ENCODE measurements at regions not wholly inside any gene's neighbourhood (a gene's known extent, or its start where the extent isn't known, plus 50 kb on each side); places are given as distances from the start of the nearest gene placed in this dataset.

- TF ChIP-seq CREB3 (CRISPR knock-in tag; IDR thresholded peaks at IDR 0.05) (no peak), ZNF773 (CRISPR knock-in tag; IDR thresholded peaks at IDR 0.05; ENCODE audit: borderline replicate concordance) (no peak), HIVEP1 (CRISPR knock-in tag; IDR thresholded peaks at IDR 0.05) (no peak), ERF (CRISPR knock-in tag; IDR thresholded peaks at IDR 0.05) (0 out of 2 replicates have a peak, but pooled peaks have one; percentile 46), EP300 (IDR thresholded peaks at IDR 0.05; ENCODE audit: low read depth in 2 of 2, low read length in 2 of 2) (peak in 1 of 2 experiments; percentile 79; a peak in 2 of 4 replicates), EP300 (CRISPR knock-in tag; IDR thresholded peaks at IDR 0.05; ENCODE audit: borderline replicate concordance) (peak; percentile 59; the same call in 1 of the 2 replicates), ZNF660 (CRISPR knock-in tag; IDR thresholded peaks at IDR 0.05; ENCODE audit: borderline replicate concordance, low read depth) (no peak), MED8 (CRISPR knock-in tag; IDR thresholded peaks at IDR 0.05; ENCODE audit: insufficient replicate concordance) (no peak), ZNF547 (CRISPR knock-in tag; IDR thresholded peaks at IDR 0.05) (no peak), ZSCAN31 (CRISPR knock-in tag; IDR thresholded peaks at IDR 0.05; ENCODE audit: low read depth) (peak; percentile 88), ZNF12 (CRISPR knock-in tag; IDR thresholded peaks at IDR 0.05) (no peak), ZEB1 (IDR thresholded peaks at IDR 0.05; ENCODE audit: insufficient replicate concordance, low read depth) (peak; percentile 99), ZNF7 (CRISPR knock-in tag; IDR thresholded peaks at IDR 0.05) (no peak), TIGD3 (CRISPR knock-in tag; IDR thresholded peaks at IDR 0.05; ENCODE audit: borderline replicate concordance) (no peak), NFKBIZ (CRISPR knock-in tag; IDR thresholded peaks at IDR 0.05) (no peak), BORCS8-MEF2B (CRISPR knock-in tag; IDR thresholded peaks at IDR 0.05) (no peak), TFDP1 (CRISPR knock-in tag; IDR thresholded peaks at IDR 0.05; ENCODE audit: borderline replicate concordance) (no peak), RBM22 (optimal IDR thresholded peaks at IDR 0.05; ENCODE audit: low read length) (no peak)
- TF ChIP-seq, protein P1, sequence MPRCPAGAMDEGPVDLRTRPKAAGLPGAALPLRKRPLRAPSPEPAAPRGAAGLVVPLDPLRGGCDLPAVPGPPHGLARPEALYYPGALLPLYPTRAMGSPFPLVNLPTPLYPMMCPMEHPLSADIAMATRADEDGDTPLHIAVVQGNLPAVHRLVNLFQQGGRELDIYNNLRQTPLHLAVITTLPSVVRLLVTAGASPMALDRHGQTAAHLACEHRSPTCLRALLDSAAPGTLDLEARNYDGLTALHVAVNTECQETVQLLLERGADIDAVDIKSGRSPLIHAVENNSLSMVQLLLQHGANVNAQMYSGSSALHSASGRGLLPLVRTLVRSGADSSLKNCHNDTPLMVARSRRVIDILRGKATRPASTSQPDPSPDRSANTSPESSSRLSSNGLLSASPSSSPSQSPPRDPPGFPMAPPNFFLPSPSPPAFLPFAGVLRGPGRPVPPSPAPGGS (CRISPR knock-in tag; IDR thresholded peaks at IDR 0.05), result no peak
- TF ChIP-seq, protein P2, sequence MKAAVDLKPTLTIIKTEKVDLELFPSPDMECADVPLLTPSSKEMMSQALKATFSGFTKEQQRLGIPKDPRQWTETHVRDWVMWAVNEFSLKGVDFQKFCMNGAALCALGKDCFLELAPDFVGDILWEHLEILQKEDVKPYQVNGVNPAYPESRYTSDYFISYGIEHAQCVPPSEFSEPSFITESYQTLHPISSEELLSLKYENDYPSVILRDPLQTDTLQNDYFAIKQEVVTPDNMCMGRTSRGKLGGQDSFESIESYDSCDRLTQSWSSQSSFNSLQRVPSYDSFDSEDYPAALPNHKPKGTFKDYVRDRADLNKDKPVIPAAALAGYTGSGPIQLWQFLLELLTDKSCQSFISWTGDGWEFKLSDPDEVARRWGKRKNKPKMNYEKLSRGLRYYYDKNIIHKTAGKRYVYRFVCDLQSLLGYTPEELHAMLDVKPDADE (CRISPR knock-in tag; IDR thresholded peaks at IDR 0.05), result no peak
- TF ChIP-seq, protein P3, sequence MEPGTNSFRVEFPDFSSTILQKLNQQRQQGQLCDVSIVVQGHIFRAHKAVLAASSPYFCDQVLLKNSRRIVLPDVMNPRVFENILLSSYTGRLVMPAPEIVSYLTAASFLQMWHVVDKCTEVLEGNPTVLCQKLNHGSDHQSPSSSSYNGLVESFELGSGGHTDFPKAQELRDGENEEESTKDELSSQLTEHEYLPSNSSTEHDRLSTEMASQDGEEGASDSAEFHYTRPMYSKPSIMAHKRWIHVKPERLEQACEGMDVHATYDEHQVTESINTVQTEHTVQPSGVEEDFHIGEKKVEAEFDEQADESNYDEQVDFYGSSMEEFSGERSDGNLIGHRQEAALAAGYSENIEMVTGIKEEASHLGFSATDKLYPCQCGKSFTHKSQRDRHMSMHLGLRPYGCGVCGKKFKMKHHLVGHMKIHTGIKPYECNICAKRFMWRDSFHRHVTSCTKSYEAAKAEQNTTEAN (CRISPR knock-in tag; conservative IDR thresholded peaks at IDR 0.05), result no peak
- TF ChIP-seq, protein P4, sequence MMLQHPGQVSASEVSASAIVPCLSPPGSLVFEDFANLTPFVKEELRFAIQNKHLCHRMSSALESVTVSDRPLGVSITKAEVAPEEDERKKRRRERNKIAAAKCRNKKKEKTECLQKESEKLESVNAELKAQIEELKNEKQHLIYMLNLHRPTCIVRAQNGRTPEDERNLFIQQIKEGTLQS (CRISPR knock-in tag; IDR thresholded peaks at IDR 0.05), result no peak
These were observed 57.5 kb upstream of the FREM1 start (continued) for GRCh38 chr9:14967450-14968321.

All from HepG2 (cell line).